KMS-11 (cell line): ENCODE measurements at regions not wholly inside any gene's neighbourhood (a gene's known extent, or its start where the extent isn't known, plus 50 kb on each side); places are given as distances from the start of the nearest gene placed in this dataset.

Source experiments
- H2AFZ ChIP-seq: fragments of 200-600 bp; sonication (generic); 2 replicates; pipeline ENCODE4 v1.6.1; 2016; ENCODE audit warnings: antibody characterized with exemption, mixed run types, low read depth
- H3K27ac ChIP-seq: fragments of 200-600 bp; sonication (generic); 2 replicates; pipeline ENCODE4 v1.6.1; 2016; ENCODE audit warnings: mild to moderate bottlenecking, mixed run types
- H3K27me3 ChIP-seq: fragments of 200-600 bp; sonication (generic); 2 replicates; pipeline ENCODE4 v1.6.1; 2017; ENCODE audit warnings: mild to moderate bottlenecking, low read depth, mixed run types, moderate library complexity; ENCODE audit not compliant: insufficient read depth
- H3K36me3 ChIP-seq: fragments of 200-600 bp; sonication (generic); 2 replicates; pipeline ENCODE4 v1.6.1; 2017; ENCODE audit warnings: mild to moderate bottlenecking, mixed run types; ENCODE audit not compliant: insufficient read depth
- H3K4me1 ChIP-seq: fragments of 200-600 bp; sonication (generic); 2 replicates; pipeline ENCODE4 v1.6.1; 2016; ENCODE audit warnings: mild to moderate bottlenecking, low read depth, mixed run types; ENCODE audit not compliant: poor library complexity, severe bottlenecking
- H3K4me2 ChIP-seq: fragments of 200-600 bp; sonication (generic); 2 replicates; pipeline ENCODE4 v1.7.0; 2016; ENCODE audit warnings: mild to moderate bottlenecking, mixed run types
- H3K4me3 ChIP-seq: fragments of 200-600 bp; sonication (generic); IDR thresholded peaks from 2 replicates; pipeline ENCODE4 v1.6.1; 2017; ENCODE audit warnings: low read depth, low read length, mixed read lengths; ENCODE audit not compliant: insufficient read depth
- H3K79me2 ChIP-seq: fragments of 200-600 bp; sonication (generic); 2 replicates; pipeline ENCODE4 v1.6.1; 2016; ENCODE audit warnings: low read depth, mixed run types; ENCODE audit not compliant: insufficient read depth
- H3K9ac ChIP-seq: fragments of 200-600 bp; sonication (generic); 2 replicates; pipeline ENCODE4 v1.6.1; 2016; ENCODE audit warnings: mild to moderate bottlenecking, mixed run types
- H4K20me1 ChIP-seq: fragments of 200-600 bp; sonication (generic); 2 replicates; pipeline ENCODE4 v1.6.1; 2016; ENCODE audit warnings: mild to moderate bottlenecking, mixed run types; ENCODE audit not compliant: insufficient read depth
- TF ChIP-seq, protein P1 (sequence below): fragments of 200-600 bp; sonication (generic); conservative IDR thresholded peaks from 2 replicates; pipeline ENCODE4 v1.6.1; 2017; ENCODE audit warnings: low read depth, mild to moderate bottlenecking, antibody characterized with exemption, low read length, moderate library complexity, mixed read lengths

DNA sequence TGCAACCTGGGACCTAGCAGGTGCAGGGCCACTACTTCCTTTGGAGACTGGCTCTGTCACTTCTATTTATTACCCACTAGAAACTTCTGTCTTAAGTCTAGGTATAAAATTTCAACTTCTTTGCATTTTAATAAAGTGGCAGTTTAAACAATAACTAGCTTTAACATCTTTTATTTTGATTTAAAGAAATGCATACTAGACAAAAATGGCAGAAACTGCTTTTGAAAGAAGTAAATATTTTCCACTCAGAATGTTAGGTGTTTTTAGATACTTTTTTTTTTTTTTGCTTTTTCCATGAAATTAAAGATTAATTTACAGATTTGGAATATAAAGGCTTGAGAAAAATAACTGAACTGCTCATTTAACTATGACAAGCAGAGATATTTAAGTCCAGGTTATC is 1477.6 kb downstream of the KCNT2 start:
- Histone ChIP-seq H3K4me2 (no peak overlapping the region), H3K79me2 (no peaks in the 10 kb centered on the region), H3K36me3 (no peaks in the 10 kb centered on the region), H3K9ac (no peak overlapping the region), H3K4me3 (no peak overlapping the region), H3K27ac (no peak overlapping the region), H2AFZ (no peak overlapping the region), H4K20me1 (no peaks in the 10 kb centered on the region), H3K4me1 (no peaks in the 10 kb centered on the region), H3K27me3 (no peaks in the 10 kb centered on the region)
- TF ChIP-seq, protein P1, sequence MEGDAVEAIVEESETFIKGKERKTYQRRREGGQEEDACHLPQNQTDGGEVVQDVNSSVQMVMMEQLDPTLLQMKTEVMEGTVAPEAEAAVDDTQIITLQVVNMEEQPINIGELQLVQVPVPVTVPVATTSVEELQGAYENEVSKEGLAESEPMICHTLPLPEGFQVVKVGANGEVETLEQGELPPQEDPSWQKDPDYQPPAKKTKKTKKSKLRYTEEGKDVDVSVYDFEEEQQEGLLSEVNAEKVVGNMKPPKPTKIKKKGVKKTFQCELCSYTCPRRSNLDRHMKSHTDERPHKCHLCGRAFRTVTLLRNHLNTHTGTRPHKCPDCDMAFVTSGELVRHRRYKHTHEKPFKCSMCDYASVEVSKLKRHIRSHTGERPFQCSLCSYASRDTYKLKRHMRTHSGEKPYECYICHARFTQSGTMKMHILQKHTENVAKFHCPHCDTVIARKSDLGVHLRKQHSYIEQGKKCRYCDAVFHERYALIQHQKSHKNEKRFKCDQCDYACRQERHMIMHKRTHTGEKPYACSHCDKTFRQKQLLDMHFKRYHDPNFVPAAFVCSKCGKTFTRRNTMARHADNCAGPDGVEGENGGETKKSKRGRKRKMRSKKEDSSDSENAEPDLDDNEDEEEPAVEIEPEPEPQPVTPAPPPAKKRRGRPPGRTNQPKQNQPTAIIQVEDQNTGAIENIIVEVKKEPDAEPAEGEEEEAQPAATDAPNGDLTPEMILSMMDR: no peak

DNA sequence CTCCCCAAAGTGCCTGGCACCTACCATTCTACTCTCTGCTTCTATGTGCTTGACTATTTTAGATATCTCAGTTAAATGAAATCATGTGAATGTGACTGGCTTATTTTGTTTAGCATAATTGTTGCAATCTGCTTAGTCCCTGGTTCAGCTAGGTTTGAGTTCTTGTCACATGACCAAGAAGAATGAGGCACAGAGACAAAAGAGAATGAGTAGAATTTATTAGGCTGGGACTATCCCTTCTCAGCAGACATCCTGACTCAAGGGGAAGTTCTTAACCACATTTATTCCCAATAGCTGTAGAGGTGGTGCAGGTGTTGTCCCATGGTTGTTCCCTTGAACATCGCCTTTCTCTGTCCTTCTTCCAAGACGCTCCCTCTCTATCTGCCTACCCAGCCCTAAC is 1485.7 kb downstream of the KCNT2 start:
- Histone ChIP-seq H3K36me3 (no peaks in the 10 kb centered on the region), H3K9ac (no peak overlapping the region), H3K27ac (no peak overlapping the region), H4K20me1 (no peaks in the 10 kb centered on the region), H3K4me3 (no peak overlapping the region), H3K79me2 (no peaks in the 10 kb centered on the region), H3K4me1 (no peaks in the 10 kb centered on the region), H3K4me2 (no peak overlapping the region), H2AFZ (no peak overlapping the region), H3K27me3 (no peaks in the 10 kb centered on the region)
- TF ChIP-seq, protein P1: no peak

DNA sequence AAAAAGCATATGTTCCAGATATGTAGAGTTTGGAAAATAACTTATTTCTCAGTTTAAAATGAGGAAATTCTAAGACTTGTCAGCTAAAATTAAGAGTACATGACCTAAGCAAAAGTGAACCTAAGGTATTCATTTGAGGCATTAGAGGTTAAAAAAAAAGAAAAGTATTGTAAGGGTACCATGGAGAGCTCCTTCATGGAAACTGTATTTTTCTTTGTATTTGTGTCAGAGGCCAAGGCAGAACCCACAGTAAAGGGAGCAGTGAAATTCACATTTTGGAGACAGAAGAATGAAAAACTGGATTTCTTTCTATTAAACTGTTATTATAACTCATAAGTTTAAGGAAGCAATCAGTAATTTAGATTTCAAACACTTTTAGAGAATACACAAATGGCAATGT is 1494.8 kb downstream of the KCNT2 start:
- H3K4me1 ChIP-seq: no peaks in the 10 kb centered on the region
- H3K4me3 ChIP-seq: no peak overlapping the region
- H3K27me3 ChIP-seq: no peaks in the 10 kb centered on the region
- H3K27ac ChIP-seq: no peak overlapping the region
- no peaks in the 10 kb centered on the region for H3K79me2 ChIP-seq
- TF ChIP-seq, protein P1: no peak
- no peaks in the 10 kb centered on the region for H3K36me3 ChIP-seq
- no peak overlapping the region for H3K9ac ChIP-seq
- H4K20me1 ChIP-seq: no peaks in the 10 kb centered on the region
- no peak overlapping the region for H2AFZ ChIP-seq
- no peak overlapping the region for H3K4me2 ChIP-seq

DNA sequence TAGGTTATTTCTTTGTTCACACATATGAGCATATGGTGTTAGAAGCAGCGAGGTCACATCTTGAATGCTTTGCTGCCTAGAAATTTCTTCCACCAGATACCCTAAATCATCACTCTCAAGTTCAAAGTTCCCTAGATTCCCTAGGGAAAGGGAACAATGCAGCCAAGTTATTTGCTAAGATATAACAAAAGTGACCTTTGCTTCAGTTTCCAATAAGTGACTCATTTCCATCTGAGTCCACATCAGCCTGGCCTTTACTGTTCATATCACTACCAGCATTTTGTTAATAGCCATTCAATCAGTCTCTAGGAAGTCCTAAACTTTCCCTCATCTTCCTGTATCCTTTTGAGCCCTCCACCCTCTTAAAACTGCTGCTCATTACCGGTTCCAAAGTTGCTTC is 1502.5 kb downstream of the KCNT2 start:
- H2AFZ ChIP-seq: no peak overlapping the region
- H3K9ac ChIP-seq: no peak overlapping the region
- H3K4me2 ChIP-seq: no peak overlapping the region
- H3K79me2 ChIP-seq: no peaks in the 10 kb centered on the region
- no peaks in the 10 kb centered on the region for H3K36me3 ChIP-seq
- no peaks in the 10 kb centered on the region for H4K20me1 ChIP-seq
- no peaks in the 10 kb centered on the region for H3K27me3 ChIP-seq
- H3K27ac ChIP-seq: no peak overlapping the region
- no peak overlapping the region for H3K4me3 ChIP-seq
- TF ChIP-seq, protein P1: no peak
- no peaks in the 10 kb centered on the region for H3K4me1 ChIP-seq

DNA sequence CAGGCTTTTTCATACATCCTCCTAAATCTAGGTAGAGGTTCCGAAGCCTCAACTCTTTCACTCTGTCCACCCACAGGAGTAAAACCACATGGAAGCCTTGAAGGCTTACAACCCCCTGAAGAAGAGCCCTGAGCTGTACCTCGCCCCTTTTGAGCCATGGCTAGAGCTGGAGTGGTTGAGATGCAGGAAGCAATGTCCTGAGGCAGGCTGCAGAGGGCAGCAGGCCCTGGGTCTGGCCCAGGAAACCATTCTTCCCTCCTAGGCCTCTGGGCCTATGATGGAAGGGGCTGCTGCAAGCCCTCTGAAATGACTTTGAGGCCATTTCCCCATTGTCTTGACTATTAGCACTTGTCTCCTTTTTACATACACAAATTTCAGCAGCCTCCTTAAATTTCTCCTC is 1503.0 kb downstream of the KCNT2 start:
- no peak overlapping the region for H3K4me2 ChIP-seq
- H2AFZ ChIP-seq: no peak overlapping the region
- no peaks in the 10 kb centered on the region for H3K27me3 ChIP-seq
- H3K4me3 ChIP-seq: no peak overlapping the region
- H3K27ac ChIP-seq: no peak overlapping the region
- no peaks in the 10 kb centered on the region for H3K4me1 ChIP-seq
- no peaks in the 10 kb centered on the region for H3K79me2 ChIP-seq
- TF ChIP-seq, protein P1: no peak
- no peaks in the 10 kb centered on the region for H3K36me3 ChIP-seq
- no peak overlapping the region for H3K9ac ChIP-seq
- no peaks in the 10 kb centered on the region for H4K20me1 ChIP-seq
